IPS DF 6.9 (cell line): ENCODE measurements at regions not wholly inside any gene's neighbourhood (a gene's known extent, or its start where the extent isn't known, plus 50 kb on each side); places are given as distances from the start of the nearest gene placed in this dataset.
A peak's percentile ranks its signal among the peaks of the same experiment; 100 is the strongest.

Source experiments
- DNase-seq: peaks from one replicate; pipeline ENCODE4 v3.0.0-alpha.2; 2013; ENCODE audit warnings: low read depth, low spot score
- H3K27ac ChIP-seq: one replicate; pipeline ENCODE4 v1.5.1; 2013; ENCODE audit warnings: low read length, control low read depth
- H3K27me3 ChIP-seq: 2 replicates; pipeline ENCODE4 v1.6.1; 2013; ENCODE audit warnings: mild to moderate bottlenecking, low read length; ENCODE audit not compliant: control insufficient read depth, insufficient read depth
- H3K36me3 ChIP-seq: 2 replicates; pipeline ENCODE4 v1.6.1; 2013; ENCODE audit warnings: low read length; ENCODE audit not compliant: control insufficient read depth, insufficient read depth
- H3K4me1 ChIP-seq: 2 replicates; pipeline ENCODE4 v1.6.1; 2013; ENCODE audit warnings: low read length; ENCODE audit not compliant: control insufficient read depth, insufficient read depth
- H3K4me3 ChIP-seq: 2 replicates; pipeline ENCODE4 v1.5.1; 2013; ENCODE audit warnings: mild to moderate bottlenecking, low read length
- H3K9me3 ChIP-seq: 2 replicates; pipeline ENCODE4 v1.6.1; 2013; ENCODE audit warnings: low read length, inconsistent platforms; ENCODE audit not compliant: control insufficient read depth, insufficient read depth
- WGBS: extraction: QIAGEN DNeasy Blood & Tissue Kit; methylation state at CpG from one replicate; pipeline ENCODE4 v1.1.7; 2013; ENCODE audit warnings: mixed read lengths, missing lambda C conversion rate; ENCODE audit not compliant: insufficient read length, insufficient coverage; 5-methylcytosine and 5-hydroxymethylcytosine counted together

DNA sequence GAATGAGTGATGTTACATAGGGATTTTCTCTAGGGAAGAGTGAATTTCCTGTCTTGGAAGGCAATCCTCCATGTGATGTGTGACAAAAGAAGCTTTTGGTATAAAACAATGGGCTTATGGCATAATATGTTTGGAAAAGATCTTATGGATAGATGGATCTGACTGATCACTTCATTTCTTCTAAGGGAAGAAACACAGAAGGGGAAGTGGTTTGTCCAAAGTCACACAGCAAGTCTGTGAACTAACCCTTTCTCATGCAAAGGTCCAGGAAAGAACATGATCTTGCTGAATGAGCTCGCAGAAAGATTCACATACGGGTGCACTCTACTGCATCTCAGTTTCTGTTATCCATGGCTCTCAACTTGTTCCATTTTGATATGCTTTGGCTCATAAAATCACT, 575.9 kb upstream of the JAG1 start:
- Histone ChIP-seq H3K27me3 (no peaks in the 10 kb centered on the region), H3K36me3 (no peaks in the 10 kb centered on the region), H3K4me3 (no peak overlapping the region), H3K9me3 (no peaks in the 10 kb centered on the region), H3K27ac (no peak overlapping the region), H3K4me1 (no peaks in the 10 kb centered on the region)
- DNase-seq = no peak
- no CpG with 5 or more reads among the region's 2 CpGs for WGBS

DNA sequence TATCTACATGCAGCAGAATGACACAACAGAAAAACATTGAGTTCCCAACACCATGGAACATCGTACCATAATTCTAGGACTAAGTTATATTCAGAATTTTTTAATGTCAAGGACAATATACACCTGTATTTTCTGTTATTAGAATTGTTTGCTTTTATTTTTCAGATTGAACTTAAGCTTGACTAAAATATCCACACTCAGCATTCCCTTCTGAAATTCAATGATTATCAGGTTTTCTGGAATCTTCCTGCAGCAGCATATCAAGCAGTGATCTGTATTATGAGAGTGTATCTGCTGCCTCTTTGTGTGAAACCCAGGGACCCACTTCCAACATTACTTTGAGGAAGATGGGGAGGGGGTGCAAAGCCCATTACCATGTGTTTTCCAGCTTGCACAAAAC, 578.6 kb upstream of the JAG1 start:
- no peaks in the 10 kb centered on the region for H3K36me3 ChIP-seq
- H3K27me3 ChIP-seq = no peaks in the 10 kb centered on the region
- DNase-seq = no peak
- WGBS = no CpG with 5 or more reads among the region's 1 CpG
- H3K4me3 ChIP-seq = no peak overlapping the region
- H3K4me1 ChIP-seq = no peaks in the 10 kb centered on the region
- H3K9me3 ChIP-seq = no peaks in the 10 kb centered on the region
- H3K27ac ChIP-seq = no peak overlapping the region

DNA sequence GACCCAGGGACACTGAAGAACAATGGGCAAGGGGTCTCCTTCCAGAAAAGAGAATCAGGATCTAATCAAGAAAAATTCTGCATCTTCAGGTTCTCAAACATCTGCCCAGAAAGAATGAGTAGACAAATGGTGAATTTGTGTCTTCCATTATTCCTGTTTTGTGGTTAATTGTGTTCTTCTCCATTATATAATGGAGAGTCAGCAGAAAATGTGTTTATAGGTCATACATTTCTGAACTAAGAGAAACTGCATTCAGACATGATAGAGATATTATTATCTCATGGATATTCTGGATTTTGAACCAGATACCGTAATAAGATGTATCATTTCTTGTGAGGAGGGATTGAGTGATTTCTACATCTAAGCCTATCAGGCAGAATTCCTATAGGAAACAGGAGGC, 581.7 kb upstream of the JAG1 start:
- no peak for DNase-seq
- Histone ChIP-seq H3K4me1 (no peaks in the 10 kb centered on the region), H3K27me3 (no peaks in the 10 kb centered on the region), H3K36me3 (no peaks in the 10 kb centered on the region), H3K27ac (no peak overlapping the region), H3K9me3 (no peaks in the 10 kb centered on the region), H3K4me3 (no peak overlapping the region)
- no CpG with 5 or more reads among the region's 1 CpG for WGBS

DNA sequence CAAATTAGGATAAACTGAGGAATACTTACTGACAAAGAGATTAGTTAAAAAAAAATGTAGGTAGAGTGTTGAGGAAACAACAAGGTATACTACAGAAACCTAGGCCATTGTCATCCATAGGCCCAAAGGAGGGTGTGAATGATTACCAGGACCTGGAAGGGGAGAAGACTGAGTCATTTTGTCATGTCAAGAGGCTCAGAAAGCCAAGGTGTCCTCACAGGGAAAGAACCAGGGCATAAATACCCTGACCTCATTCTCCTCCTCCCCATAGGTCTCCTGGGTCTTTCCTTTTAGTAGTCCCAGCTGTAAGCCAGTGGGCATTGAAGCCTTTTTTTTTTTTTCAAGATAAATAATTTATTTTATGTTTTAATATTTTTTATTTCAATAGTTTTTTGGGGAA, 582.1 kb upstream of the JAG1 start:
- no peaks in the 10 kb centered on the region for H3K4me1 ChIP-seq
- H3K4me3 ChIP-seq = no peak overlapping the region
- H3K27me3 ChIP-seq = no peaks in the 10 kb centered on the region
- no peaks in the 10 kb centered on the region for H3K36me3 ChIP-seq
- DNase-seq = no peak
- H3K9me3 ChIP-seq = no peaks in the 10 kb centered on the region
- H3K27ac ChIP-seq = no peak overlapping the region

DNA sequence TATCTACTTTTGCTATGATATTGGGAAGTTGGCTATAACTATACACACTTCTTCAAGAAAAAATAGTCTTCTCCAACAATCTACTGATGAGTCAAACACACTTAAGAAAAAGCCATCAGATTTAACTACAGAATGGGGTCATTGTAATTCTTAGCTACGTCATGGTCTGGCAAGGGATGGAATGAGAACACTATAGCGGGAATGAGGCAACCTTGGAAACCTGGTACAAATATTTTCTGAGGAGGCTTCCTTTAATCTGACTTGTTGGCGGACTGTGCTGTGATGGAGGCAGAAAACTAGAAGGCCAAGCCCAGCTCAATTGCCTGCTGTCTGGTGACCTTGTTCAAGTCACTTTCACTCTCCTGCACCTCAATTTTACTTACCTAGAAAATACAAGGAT, 586.8 kb upstream of the JAG1 start:
- Histone ChIP-seq H3K27me3 (no peaks in the 10 kb centered on the region), H3K4me1 (no peaks in the 10 kb centered on the region), H3K9me3 (no peaks in the 10 kb centered on the region), H3K4me3 (no peak overlapping the region), H3K36me3 (no peaks in the 10 kb centered on the region), H3K27ac (no peak overlapping the region)
- DNase-seq = no peak
- WGBS = no CpG with 5 or more reads among the region's 3 CpGs

DNA sequence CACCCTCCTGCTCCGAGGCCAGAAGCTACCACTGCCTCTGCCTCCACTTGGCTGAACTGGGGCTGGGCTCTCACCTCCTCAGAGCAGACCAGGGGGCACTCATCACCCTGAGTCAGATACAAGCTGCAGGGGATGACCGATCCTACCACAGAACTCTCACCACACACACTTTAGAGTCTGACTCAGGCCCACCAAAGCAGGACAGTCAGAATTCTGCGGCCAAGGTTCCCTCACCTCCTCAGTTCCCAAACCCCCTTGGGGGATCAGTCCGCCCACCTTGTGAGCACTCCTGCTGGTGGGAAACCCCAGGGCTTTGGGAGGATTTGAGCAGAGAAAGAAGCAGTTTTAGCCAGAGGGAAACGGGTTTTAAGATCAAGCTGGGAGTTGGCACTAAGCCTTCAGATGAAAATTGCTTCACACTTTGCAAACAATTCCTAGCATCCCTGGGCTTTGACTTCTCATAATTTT, 587.8 kb upstream of the JAG1 start:
- no CpG with 5 or more reads among the region's 5 CpGs for whole genome bisulfite sequencing
- H3K27ac ChIP-seq = no peak overlapping the region

DNA sequence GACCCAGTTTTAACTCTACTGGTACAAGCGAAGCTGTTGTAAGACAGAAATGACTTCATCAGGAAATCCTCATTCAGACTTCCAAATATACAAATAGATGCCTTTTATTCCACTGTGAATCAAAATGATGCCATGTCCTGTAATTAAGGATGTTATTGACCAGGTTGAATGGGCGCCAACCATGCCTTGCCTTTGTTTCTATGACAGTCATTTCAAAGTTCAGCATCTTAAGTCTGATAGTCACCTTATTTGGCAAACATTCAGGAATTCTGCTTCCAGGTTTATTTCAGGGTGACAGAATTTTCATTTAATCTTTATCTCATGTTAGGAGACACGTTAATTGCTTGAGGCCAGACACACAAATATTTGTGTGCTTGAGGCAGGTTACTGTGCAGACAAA, 592.8 kb upstream of the JAG1 start:
- Histone ChIP-seq H3K36me3 (no peaks in the 10 kb centered on the region), H3K27me3 (no peaks in the 10 kb centered on the region), H3K9me3 (no peaks in the 10 kb centered on the region), H3K4me3 (no peak overlapping the region), H3K4me1 (peaks cover 3% of the 10 kb centered on the region; the same call in 1 of the 2 replicates), H3K27ac (no peak overlapping the region)
- no peak for DNase-seq
- no CpG with 5 or more reads among the region's 3 CpGs for WGBS

More for the DNA sequence above, 587.8 kb upstream of the JAG1 start:
- Histone ChIP-seq H3K4me1 (no peaks in the 10 kb centered on the region), H3K9me3 (no peaks in the 10 kb centered on the region), H3K36me3 (no peaks in the 10 kb centered on the region), H3K4me3 (no peak overlapping the region), H3K27me3 (no peaks in the 10 kb centered on the region)
- no peak for DNase-seq

DNA sequence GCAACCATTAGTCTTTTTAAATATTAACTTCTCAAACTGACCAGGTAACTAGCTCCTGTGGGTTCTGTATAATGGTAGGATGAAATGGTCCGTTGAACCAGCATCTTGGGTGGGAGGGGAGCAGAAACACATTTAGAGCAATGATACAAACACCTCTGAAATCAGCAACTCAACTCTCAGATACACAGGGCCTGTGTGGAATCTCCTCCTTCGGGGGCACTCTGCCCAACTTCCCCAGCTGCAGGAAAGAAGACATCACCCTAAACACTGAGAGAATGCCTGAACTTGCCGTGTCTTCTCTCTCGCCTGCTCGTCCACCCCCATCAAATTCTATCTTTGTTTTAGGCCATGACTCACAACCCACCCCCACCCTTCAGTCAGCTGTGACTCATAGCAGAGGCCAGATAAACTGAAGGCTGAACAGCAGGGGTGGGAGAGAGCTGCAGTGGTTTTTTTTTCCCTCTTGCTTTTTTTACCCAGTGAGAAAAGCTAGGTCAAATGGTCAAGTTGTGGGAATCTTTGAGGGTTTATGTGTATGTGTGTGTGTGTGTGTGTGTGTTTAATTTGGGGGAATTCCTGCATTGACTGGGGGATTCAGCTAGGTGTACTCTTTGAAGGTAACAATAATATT, 593.4 kb upstream of the JAG1 start:
- DNase-seq = no peak
- WGBS = no CpG with 5 or more reads among the region's 5 CpGs
- Histone ChIP-seq H3K36me3 (no peaks in the 10 kb centered on the region), H3K9me3 (no peaks in the 10 kb centered on the region), H3K4me3 (no peak overlapping the region), H3K27me3 (no peaks in the 10 kb centered on the region), H3K4me1 (peaks cover 5% of the 10 kb centered on the region; the same call in 1 of the 2 replicates), H3K27ac (no peak overlapping the region)

DNA sequence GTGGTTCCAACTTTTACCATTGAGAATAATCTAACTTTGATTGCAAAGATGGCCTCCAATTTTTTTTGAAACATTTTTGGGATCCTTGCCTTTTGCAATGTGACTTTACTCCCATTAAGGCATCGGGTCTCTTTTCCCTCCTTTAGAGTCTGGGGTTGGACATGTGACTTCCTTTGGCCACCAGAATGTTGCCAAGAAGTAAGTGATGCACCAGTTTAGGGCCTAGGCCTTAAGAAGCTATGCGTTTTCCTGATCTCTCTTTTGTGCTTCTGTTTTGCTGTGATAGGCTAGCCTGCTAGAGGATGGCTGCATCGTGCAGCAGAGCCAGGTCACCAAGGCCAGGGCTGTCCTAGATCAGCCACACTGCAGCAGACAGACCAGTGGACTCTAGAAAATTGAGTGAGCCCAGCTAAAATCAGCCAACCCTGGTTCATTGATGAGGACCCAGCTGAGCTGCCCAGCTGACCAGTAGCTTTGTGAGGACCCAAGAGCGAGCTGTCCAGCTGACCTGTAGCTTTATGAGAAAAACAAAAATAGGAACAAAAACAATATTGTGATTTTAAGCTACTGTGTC, 594.0 kb upstream of the JAG1 start:
- DNase-seq = no peak
- H3K27me3 ChIP-seq = no peaks in the 10 kb centered on the region
- no peaks in the 10 kb centered on the region for H3K36me3 ChIP-seq
- no peaks in the 10 kb centered on the region for H3K9me3 ChIP-seq
- H3K27ac ChIP-seq = no peak overlapping the region
- H3K4me1 ChIP-seq = peaks cover 5% of the 10 kb centered on the region; the same call in 1 of the 2 replicates
- no peak overlapping the region for H3K4me3 ChIP-seq
- WGBS = no CpG with 5 or more reads among the region's 4 CpGs

DNA sequence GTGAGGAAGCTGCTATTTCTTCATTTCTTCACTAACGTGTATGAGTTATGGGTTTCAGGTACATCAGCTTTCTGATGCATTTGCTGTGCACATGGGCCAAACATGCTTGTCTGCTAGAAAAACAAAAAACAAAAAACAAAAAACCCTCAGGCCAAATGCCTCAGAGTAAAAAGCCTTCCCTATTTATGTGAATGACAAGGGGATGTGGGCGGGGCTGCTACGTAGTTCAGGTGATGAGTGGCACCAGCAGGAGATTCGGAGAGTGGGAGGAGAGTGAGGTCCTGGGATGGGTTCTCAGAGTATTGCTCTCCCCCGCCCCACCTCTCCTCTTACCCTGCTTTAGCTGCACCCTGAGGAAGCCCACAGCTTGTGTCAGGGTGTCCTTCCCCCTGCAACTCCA, 596.8 kb upstream of the JAG1 start:
- Histone ChIP-seq H3K27me3 (no peaks in the 10 kb centered on the region), H3K36me3 (no peaks in the 10 kb centered on the region), H3K27ac (no peak overlapping the region), H3K4me1 (peaks cover 5% of the 10 kb centered on the region; the same call in 1 of the 2 replicates), H3K9me3 (no peaks in the 10 kb centered on the region), H3K4me3 (no peak overlapping the region)
- no CpG with 5 or more reads among the region's 5 CpGs for whole genome bisulfite sequencing
- no peak for DNase-seq

DNA sequence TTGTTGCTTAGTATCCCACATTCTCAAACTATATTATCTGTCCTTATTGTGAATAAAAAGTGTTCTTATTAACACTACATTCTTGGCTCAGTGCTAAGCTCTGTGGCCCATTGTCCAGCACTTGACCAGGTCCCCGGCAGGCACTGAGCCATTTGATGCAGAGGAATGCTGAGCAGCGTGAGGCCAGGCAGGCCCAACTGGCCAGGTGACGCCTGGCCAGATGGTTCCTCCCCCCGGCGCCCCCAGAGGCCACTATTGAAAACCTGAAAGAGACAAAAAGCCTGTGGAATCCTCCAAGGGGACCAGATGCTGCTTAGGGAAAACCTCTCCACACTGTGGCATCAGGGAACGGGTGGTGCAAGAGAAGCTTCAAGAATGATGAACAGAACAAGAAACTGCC, 597.5 kb upstream of the JAG1 start:
- Histone ChIP-seq H3K4me1 (peaks cover 5% of the 10 kb centered on the region; the same call in 1 of the 2 replicates), H3K27me3 (no peaks in the 10 kb centered on the region), H3K27ac (no peak overlapping the region), H3K36me3 (no peaks in the 10 kb centered on the region), H3K4me3 (no peak overlapping the region), H3K9me3 (no peaks in the 10 kb centered on the region)
- DNase-seq = peak; percentile 16
- WGBS = no CpG with 5 or more reads among the region's 6 CpGs
